HS-27A (cell line): ENCODE measurements at regions not wholly inside any gene's neighbourhood (a gene's known extent, or its start where the extent isn't known, plus 50 kb on each side); places are given as distances from the start of the nearest gene placed in this dataset.
"Not testable (repeated sequence)": the region's sequence is repeated elsewhere in the genome, so short reads cannot be mapped to it uniquely, and the experiment has no call there.

Source experiments
- DNase-seq: peaks from one replicate; pipeline ENCODE4 v3.0.0-alpha.2; 2012; ENCODE audit warnings: low read depth, missing footprints

GRCh38 chr15:77909182-77909940, 168.2 kb downstream of the TBC1D2B start:
- DNase-seq = no peak

GRCh38 chr15:77908752-77909111, 168.8 kb downstream of the TBC1D2B start:
- not testable (repeated sequence) for DNase-seq

- peak; percentile 50 for DNase-seq
Measured at GRCh38 chr15:77907824-77908751, 169.4 kb downstream of the TBC1D2B start.

- not testable (repeated sequence) for DNase-seq
Measured at GRCh38 chr15:77906062-77906990, 171.2 kb downstream of the TBC1D2B start.

GRCh38 chr15:77905301-77905920, 172.1 kb downstream of the TBC1D2B start:
- DNase-seq = no peak

GRCh38 chr15:77904901-77905300, 172.6 kb downstream of the TBC1D2B start:
- DNase-seq = no peak

GRCh38 chr15:77904436-77904821, 173.1 kb downstream of the TBC1D2B start:
- DNase-seq = no peak

GRCh38 chr15:77903761-77904435, 173.6 kb downstream of the TBC1D2B start:
- not testable (repeated sequence) for DNase-seq

- DNase-seq = not testable (repeated sequence)
Measured at GRCh38 chr15:77902921-77903760, 174.4 kb downstream of the TBC1D2B start.

GRCh38 chr15:77901921-77902750, 175.4 kb downstream of the TBC1D2B start:
- no peak for DNase-seq

GRCh38 chr15:77901251-77901881, 176.1 kb downstream of the TBC1D2B start:
- DNase-seq = no peak

- not testable (repeated sequence) for DNase-seq
Measured at GRCh38 chr15:77900331-77900963, 177.1 kb downstream of the TBC1D2B start.

GRCh38 chr15:77899776-77900175, 177.7 kb downstream of the TBC1D2B start:
- DNase-seq = not testable (repeated sequence)

GRCh38 chr15:77898811-77899730, 178.4 kb downstream of the TBC1D2B start:
- no peak for DNase-seq

- no peak for DNase-seq
Measured at GRCh38 chr15:77897896-77898406, 179.6 kb downstream of the TBC1D2B start.

GRCh38 chr15:77897113-77897895, 180.2 kb downstream of the TBC1D2B start:
- DNase-seq = not testable (repeated sequence)
